Activated CD8-positive, alpha-beta T cell treated with anti-CD3 and anti-CD28 coated beads, Interleukin-2, amount 10 ng/mL, durations not matched to agents 7 days and 5 days (primary cell): ENCODE measurements at regions not wholly inside any gene's neighbourhood (a gene's known extent, or its start where the extent isn't known, plus 50 kb on each side); places are given as distances from the start of the nearest gene placed in this dataset.

Source experiments
- ATAC-seq: fragments of 150-1000 bp; cut with Tn5 transposase; one replicate; pipeline ENCODE4 v1.10.0; 2021; ENCODE audit warnings: moderate library complexity
- CTCF ChIA-PET: fragments of 350-600 bp; sonication (Branson Sonifier 250); formaldehyde crosslinking; loops from one replicate; lab custom pipeline; 2021; ENCODE audit warnings: antibody characterized with exemption; lab: Charles Lee
- POLR2A ChIA-PET: fragments of 350-600 bp; sonication (Branson Sonifier 250); formaldehyde crosslinking; loops from one replicate; lab custom pipeline; 2021; ENCODE audit warnings: antibody characterized with exemption; lab: Charles Lee
- DNase-seq: peaks from one replicate; pipeline ENCODE4 v3.0.0-alpha.2; 2020
- H3K27ac Mint-ChIP-seq: one replicate; pipeline ENCODE4 v1.8.0; 2021; ENCODE audit warnings: mild to moderate bottlenecking, mixed read lengths
- H3K27me3 Mint-ChIP-seq: one replicate; pipeline ENCODE4 v1.8.0; 2021; ENCODE audit warnings: low read depth, mixed read lengths
- H3K36me3 Mint-ChIP-seq: one replicate; pipeline ENCODE4 v1.8.0; 2021; ENCODE audit warnings: low read depth, mixed read lengths
- H3K4me1 Mint-ChIP-seq: one replicate; pipeline ENCODE4 v1.8.0; 2021; ENCODE audit warnings: low read depth, mixed read lengths
- H3K4me3 Mint-ChIP-seq: one replicate; pipeline ENCODE4 v1.8.0; 2021; ENCODE audit warnings: mild to moderate bottlenecking, mixed read lengths
- H3K9me3 Mint-ChIP-seq: one replicate; pipeline ENCODE4 v1.8.0; 2022; ENCODE audit warnings: mixed read lengths; ENCODE audit not compliant: insufficient read depth

DNA sequence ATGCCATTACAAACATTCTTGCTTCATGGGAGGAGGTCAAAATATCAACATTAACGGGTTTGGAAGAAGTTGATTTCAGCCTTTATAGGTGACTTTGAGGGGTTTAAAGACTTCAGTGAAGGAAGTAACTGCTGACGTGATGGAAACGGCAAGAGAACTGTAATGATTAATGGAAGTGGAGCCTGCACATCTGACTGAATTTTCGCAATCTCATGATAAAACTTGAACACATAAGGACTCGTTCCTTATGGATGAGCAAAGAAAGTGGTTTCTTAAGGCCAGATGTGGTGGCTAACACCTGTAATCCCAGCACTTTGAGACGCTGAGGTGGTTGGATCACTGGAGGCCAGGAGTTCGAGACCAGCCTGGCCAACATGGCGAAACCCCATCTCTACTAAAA, 226.1 kb downstream of the BCAS1 start:
- CTCF ChIA-PET: interaction anchor here (0.6 to 3.4 kb wide), 8 partner anchors 14 to 332 kb away, joined by 3 to 27 read pairs (median 6); no protein-coding TSS in a partner anchor
- Mint-ChIP-seq H3K27ac (peak overlapping the region; percentile 50), H3K4me3 (peak overlapping the region; percentile 4), H3K36me3 (peaks cover 27% of the 10 kb centered on the region), H3K4me1 (peaks cover 83% of the 10 kb centered on the region), H3K9me3 (peaks cover 7% of the 10 kb centered on the region), H3K27me3 (no peaks in the 10 kb centered on the region)
- POLR2A ChIA-PET: interaction anchor here (1.4 kb wide), 1 partner anchor 22 kb away, joined by 4 read pairs; no protein-coding TSS in a partner anchor
- ATAC-seq: no peak
- DNase-seq: no peak

DNA sequence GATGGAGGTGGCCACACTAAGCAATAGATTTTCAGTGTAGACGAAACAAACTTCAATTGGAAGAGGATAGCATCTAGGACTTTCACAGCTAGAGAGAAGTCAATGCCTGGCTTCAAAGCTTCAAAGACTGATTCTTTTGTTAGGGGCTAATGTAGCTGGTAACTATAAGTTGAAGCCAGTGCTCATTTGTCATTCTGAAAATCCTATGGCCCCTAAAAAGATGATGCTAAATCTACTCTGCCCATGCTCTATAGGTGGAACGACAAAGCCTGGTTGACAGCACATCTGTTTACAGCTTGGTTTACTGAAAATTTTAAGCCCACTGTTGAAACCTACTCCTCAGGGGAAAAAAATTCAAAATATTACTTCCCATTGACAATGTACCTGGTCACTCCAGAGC, 226.7 kb downstream of the BCAS1 start:
- Mint-ChIP-seq H3K36me3 (peaks cover 26% of the 10 kb centered on the region), H3K9me3 (peaks cover 7% of the 10 kb centered on the region), H3K4me3 (no peak overlapping the region), H3K27me3 (no peaks in the 10 kb centered on the region), H3K27ac (peak overlapping the region; percentile 87), H3K4me1 (peaks cover 88% of the 10 kb centered on the region)
- ChIA-PET CTCF (interaction anchor here (0.7 to 3.4 kb wide), 14 partner anchors 15 to 265 kb away, joined by 3 to 27 read pairs (median 4); no protein-coding TSS in a partner anchor), POLR2A (interaction anchor here (1.2 to 2.2 kb wide), 3 partner anchors 22 to 138 kb away, joined by 4 to 7 read pairs (median 4); no protein-coding TSS in a partner anchor)
- DNase-seq (no peak), ATAC-seq (no peak)

GRCh38 chr20:53842301-53843099, 227.9 kb downstream of the BCAS1 start:
- ChIA-PET CTCF (interaction anchor here (0.6 to 3.4 kb wide), 18 partner anchors 16 to 264 kb away, joined by 3 to 27 read pairs (median 4); no protein-coding TSS in a partner anchor), POLR2A (interaction anchor here (1.2 to 2.2 kb wide), 4 partner anchors 23 to 136 kb away, joined by 3 to 7 read pairs (median 4); no protein-coding TSS in a partner anchor)
- peak; percentile 60 for ATAC-seq
- peak; percentile 62 for DNase-seq
- Mint-ChIP-seq H3K27me3 (no peaks in the 10 kb centered on the region), H3K36me3 (peaks cover 19% of the 10 kb centered on the region), H3K9me3 (peaks cover 11% of the 10 kb centered on the region), H3K4me3 (peak overlapping the region; percentile 45), H3K27ac (peak overlapping the region; percentile 87), H3K4me1 (peaks cover 85% of the 10 kb centered on the region)

DNA sequence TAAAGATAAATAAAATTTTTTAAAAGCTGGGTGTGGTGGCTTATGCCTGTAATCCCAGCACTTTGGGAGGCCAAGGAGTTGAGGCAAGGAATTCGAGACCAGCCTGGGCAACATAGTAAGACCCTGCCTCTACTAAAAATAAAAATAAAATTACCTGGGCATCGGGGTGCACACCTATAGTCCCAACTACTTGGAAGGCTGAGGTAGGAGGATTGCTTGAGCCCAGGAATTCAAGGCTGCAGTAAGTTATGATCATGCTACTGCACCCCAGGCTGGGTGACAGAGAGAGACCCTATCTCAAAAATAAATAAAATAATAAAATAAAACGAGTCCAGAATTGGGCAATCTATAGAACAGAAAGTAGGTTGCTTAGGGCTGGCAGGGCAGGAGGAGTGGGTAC, 228.7 kb downstream of the BCAS1 start:
- Mint-ChIP-seq H3K4me1 (peaks cover 84% of the 10 kb centered on the region), H3K9me3 (peaks cover 16% of the 10 kb centered on the region), H3K36me3 (peaks cover 15% of the 10 kb centered on the region), H3K27ac (peak overlapping the region; percentile 87), H3K27me3 (no peaks in the 10 kb centered on the region), H3K4me3 (peak overlapping the region; percentile 23)
- DNase-seq (no peak), ATAC-seq (no peak)
- CTCF ChIA-PET: interaction anchor here (1.9 to 3.4 kb wide), 4 partner anchors 24 to 199 kb away, joined by 4 to 27 read pairs (median 8); no protein-coding TSS in a partner anchor
- POLR2A ChIA-PET: interaction anchor here (1.3 to 2.2 kb wide), 2 partner anchors 31 to 87 kb away, joined by 3 to 7 read pairs; no protein-coding TSS in a partner anchor

DNA sequence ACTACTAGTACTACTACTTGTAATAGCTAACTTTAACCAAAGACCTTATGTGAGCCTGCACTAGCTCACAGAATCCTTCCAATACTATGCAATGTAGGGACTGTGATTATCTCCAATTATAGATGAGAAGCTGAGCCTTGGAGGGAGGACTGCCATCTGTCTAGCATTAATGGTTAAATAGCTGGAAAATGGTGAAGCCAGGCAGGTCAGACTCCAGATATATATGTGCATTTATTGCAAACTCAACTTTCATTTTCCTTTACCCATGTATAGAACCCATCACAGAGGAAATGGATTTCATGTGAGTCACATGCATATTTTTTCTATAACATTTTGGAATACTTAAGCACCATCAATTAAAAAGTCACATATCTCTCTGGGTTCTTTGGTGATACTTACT, 229.9 kb downstream of the BCAS1 start:
- no peak overlapping the region for H3K4me3 Mint-ChIP-seq
- DNase-seq (no peak), ATAC-seq (no peak)
- peak overlapping the region; percentile 92 for H3K27ac Mint-ChIP-seq
- peaks cover 16% of the 10 kb centered on the region for H3K9me3 Mint-ChIP-seq
- H3K4me1 Mint-ChIP-seq: peaks cover 76% of the 10 kb centered on the region
- POLR2A ChIA-PET: interaction anchor here (1.1 to 1.9 kb wide), 8 partner anchors 32 to 247 kb away, joined by 3 to 7 read pairs (median 5); partner anchors contain the start of gene ZNF217
- H3K36me3 Mint-ChIP-seq: peaks cover 17% of the 10 kb centered on the region
- no peaks in the 10 kb centered on the region for H3K27me3 Mint-ChIP-seq
- CTCF ChIA-PET: interaction anchor here (0.7 to 2.7 kb wide), 17 partner anchors 10 to 261 kb away, joined by 3 to 16 read pairs (median 4); no protein-coding TSS in a partner anchor

DNA sequence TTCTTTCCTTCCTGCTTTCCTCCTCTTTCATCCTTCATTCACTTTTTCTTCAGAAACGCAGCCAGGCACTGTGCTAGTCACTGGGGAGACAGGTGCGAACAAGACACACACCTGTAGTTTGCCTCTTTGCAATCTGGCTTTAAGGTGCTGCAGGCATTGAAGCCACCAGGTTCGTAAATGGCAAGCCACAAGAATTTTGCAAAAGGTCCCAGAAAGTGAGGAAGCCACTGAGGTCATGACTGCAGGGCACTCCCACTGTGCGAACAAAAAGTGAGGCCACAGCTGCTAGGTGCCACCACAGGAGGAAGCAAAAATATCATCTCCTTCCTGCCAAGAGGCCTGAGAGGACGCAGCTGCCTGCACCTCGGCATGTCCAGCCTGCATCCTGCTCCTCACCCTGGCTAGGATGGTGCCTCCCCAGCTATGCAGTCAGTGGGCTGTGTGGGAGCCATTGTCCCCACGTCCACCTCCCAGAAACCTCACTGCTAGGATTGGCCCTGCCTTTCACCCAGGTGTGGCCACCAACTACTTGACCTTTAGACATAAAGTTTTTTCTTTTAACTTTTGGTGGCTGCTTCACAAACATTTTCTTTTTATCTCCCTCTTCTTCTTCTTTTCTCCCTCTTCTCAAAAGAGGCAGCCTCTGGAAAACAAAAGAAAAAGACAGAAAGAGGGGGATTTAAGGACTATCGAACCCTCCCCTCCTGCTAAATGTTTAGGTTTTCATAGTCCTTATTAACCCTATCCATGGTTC, 230.8 kb downstream of the BCAS1 start:
- H3K27me3 Mint-ChIP-seq: no peaks in the 10 kb centered on the region
- CTCF ChIA-PET: interaction anchor here (0.8 to 2.7 kb wide), 13 partner anchors 9 to 145 kb away, joined by 3 to 16 read pairs (median 5); no protein-coding TSS in a partner anchor
- ATAC-seq: peak; percentile 59

DNA sequence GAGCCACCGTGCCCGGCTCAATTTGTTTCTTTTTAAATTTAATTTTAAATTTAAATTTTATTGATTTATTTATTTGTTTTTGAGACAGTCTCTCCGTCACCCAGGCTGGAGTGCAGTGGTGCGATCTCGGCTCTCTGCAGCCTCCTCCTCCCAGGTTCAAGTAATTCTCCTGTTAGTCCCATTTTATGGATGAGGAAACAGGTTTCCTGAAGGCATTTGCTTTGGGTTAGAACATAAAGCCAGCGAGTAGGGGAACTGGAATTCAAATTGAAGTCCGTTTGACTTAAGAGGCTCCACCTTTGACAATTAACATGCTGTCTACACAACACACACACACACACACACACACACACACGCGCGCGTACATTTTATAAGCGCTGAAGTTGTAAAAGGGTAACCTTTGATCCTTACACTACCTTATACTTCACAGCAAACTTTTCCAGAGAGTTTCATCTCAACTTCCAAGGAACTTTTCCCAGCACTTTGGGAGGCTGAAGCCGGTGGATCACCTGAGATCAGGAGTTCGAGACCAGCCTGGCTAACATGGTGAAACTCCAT, 232.0 kb downstream of the BCAS1 start:
- Mint-ChIP-seq H3K9me3 (peaks cover 16% of the 10 kb centered on the region), H3K4me3 (peak overlapping the region; percentile 71), H3K27ac (peak overlapping the region; percentile 92), H3K4me1 (peaks cover 76% of the 10 kb centered on the region), H3K36me3 (peaks cover 26% of the 10 kb centered on the region), H3K27me3 (no peaks in the 10 kb centered on the region)
- ATAC-seq (no peak), DNase-seq (no peak)
- ChIA-PET POLR2A (interaction anchor here (0.6 to 1.7 kb wide), 2 partner anchors 61 to 76 kb away, joined by 3 to 4 read pairs; no protein-coding TSS in a partner anchor), CTCF (interaction anchor here (1.9 to 2.7 kb wide), 3 partner anchors 32 to 77 kb away, joined by 5 to 16 read pairs (median 12); no protein-coding TSS in a partner anchor)

More for the DNA sequence above, 230.8 kb downstream of the BCAS1 start:
- Mint-ChIP-seq H3K4me3 (peak overlapping the region; percentile 71), H3K4me1 (peaks cover 76% of the 10 kb centered on the region), H3K36me3 (peaks cover 23% of the 10 kb centered on the region), H3K27ac (peak overlapping the region; percentile 92), H3K9me3 (peaks cover 16% of the 10 kb centered on the region)
- POLR2A ChIA-PET: interaction anchor here (0.6 to 1.9 kb wide), 12 partner anchors 33 to 246 kb away, joined by 3 to 7 read pairs (median 4); partner anchors contain the start of gene ZNF217
- DNase-seq: peak; percentile 88

- peak overlapping the region; percentile 74 for H3K27ac Mint-ChIP-seq
Observed at GRCh38 chr20:53837126-53837826, 233.1 kb downstream of the BCAS1 start.

DNA sequence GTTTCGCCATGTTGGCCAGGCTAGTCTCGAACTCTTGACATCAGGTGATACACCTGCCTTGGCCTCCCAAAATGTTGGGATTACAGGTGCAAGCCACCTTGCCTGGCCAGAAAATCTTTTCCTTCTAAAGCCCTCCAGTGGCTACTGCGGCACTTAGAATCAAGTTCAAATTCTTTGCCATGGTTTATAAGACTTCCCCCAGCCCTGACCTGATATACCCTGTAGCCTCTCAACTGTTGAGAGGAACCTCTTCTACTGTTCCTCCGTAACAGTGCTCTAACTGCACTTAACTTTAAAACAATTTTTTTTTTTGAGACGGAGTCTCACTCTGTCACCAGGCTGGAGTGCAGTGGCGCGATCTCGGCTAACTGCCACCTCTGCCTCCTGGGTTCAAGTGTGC, 235.6 kb downstream of the BCAS1 start:
- ATAC-seq (no peak), DNase-seq (no peak)
- H3K27ac Mint-ChIP-seq: peak overlapping the region; percentile 86
- peaks cover 37% of the 10 kb centered on the region for H3K36me3 Mint-ChIP-seq
- ChIA-PET POLR2A (interaction anchor here (0.6 to 1.5 kb wide), 2 partner anchors 81 to 99 kb away, joined by 3 to 4 read pairs; no protein-coding TSS in a partner anchor), CTCF (no interaction called here)
- peaks cover 20% of the 10 kb centered on the region for H3K9me3 Mint-ChIP-seq
- H3K4me3 Mint-ChIP-seq: peak overlapping the region; percentile 69
- peaks cover 79% of the 10 kb centered on the region for H3K4me1 Mint-ChIP-seq
- no peaks in the 10 kb centered on the region for H3K27me3 Mint-ChIP-seq

More at GRCh38 chr20:53837126-53837826, 233.1 kb downstream of the BCAS1 start:
- Mint-ChIP-seq H3K4me1 (peaks cover 77% of the 10 kb centered on the region), H3K9me3 (peaks cover 24% of the 10 kb centered on the region), H3K27me3 (no peaks in the 10 kb centered on the region), H3K36me3 (peaks cover 35% of the 10 kb centered on the region), H3K4me3 (no peak overlapping the region)
- POLR2A ChIA-PET: interaction anchor here (1.0 kb wide), 1 partner anchor 47 kb away, joined by 3 read pairs; no protein-coding TSS in a partner anchor
- CTCF ChIA-PET: interaction anchor here (1.0 kb wide), 1 partner anchor 86 kb away, joined by 4 read pairs; no protein-coding TSS in a partner anchor
- no peak for DNase-seq
- ATAC-seq: no peak

- Mint-ChIP-seq H3K9me3 (peaks cover 20% of the 10 kb centered on the region), H3K27ac (peak overlapping the region; percentile 67), H3K27me3 (no peaks in the 10 kb centered on the region), H3K36me3 (peaks cover 35% of the 10 kb centered on the region), H3K4me1 (peaks cover 79% of the 10 kb centered on the region), H3K4me3 (peak overlapping the region; percentile 36)
- DNase-seq (no peak), ATAC-seq (peak; percentile 9)
- POLR2A ChIA-PET: interaction anchor here (0.6 kb wide), 1 partner anchor 99 kb away, joined by 3 read pairs; no protein-coding TSS in a partner anchor
- CTCF ChIA-PET: interaction anchor here (0.8 kb wide), 1 partner anchor 24 kb away, joined by 3 read pairs; no protein-coding TSS in a partner anchor
Observed at GRCh38 chr20:53834062-53834442, 236.3 kb downstream of the BCAS1 start.
